H9 (cell line): ENCODE measurements at regions not wholly inside any gene's neighbourhood (a gene's known extent, or its start where the extent isn't known, plus 50 kb on each side); places are given as distances from the start of the nearest gene placed in this dataset.

Experiments used
- DNase-seq: peaks from one replicate; pipeline ENCODE4 v3.0.0-alpha.2; 2017
- H2AFZ ChIP-seq: one replicate; pipeline ENCODE4 v1.6.1; 2013; ENCODE audit warnings: mild to moderate bottlenecking, low read length, control low read depth, moderate library complexity
- H2AK5ac ChIP-seq: 2 replicates; pipeline ENCODE4 v1.6.1; 2013; ENCODE audit warnings: low read length, control low read depth, mixed read lengths; ENCODE audit not compliant: insufficient read length
- H2BK120ac ChIP-seq: one replicate; pipeline ENCODE4 v1.6.1; 2013; ENCODE audit warnings: low read depth, mild to moderate bottlenecking, low read length, control low read depth, inconsistent platforms; ENCODE audit not compliant: poor library complexity, severe bottlenecking
- H2BK12ac ChIP-seq: 2 replicates; pipeline ENCODE4 v1.6.1; 2013; ENCODE audit warnings: low read length, control low read depth, mixed read lengths, low read depth; ENCODE audit not compliant: insufficient read length
- H2BK15ac ChIP-seq: 2 replicates; pipeline ENCODE4 v1.6.1; 2013; ENCODE audit warnings: low read depth, low read length, control low read depth
- H2BK20ac ChIP-seq: one replicate; pipeline ENCODE4 v1.6.1; 2013; ENCODE audit warnings: low read depth, mild to moderate bottlenecking, low read length, control low read depth, inconsistent platforms; ENCODE audit not compliant: poor library complexity, severe bottlenecking
- H2BK5ac ChIP-seq: 2 replicates; pipeline ENCODE4 v1.6.1; 2013; ENCODE audit warnings: low read length, control low read depth, mixed read lengths; ENCODE audit not compliant: insufficient read length
- H3K14ac ChIP-seq: 2 replicates; pipeline ENCODE4 v1.6.1; 2013; ENCODE audit warnings: low read length, control low read depth; ENCODE audit not compliant: insufficient read depth
- H3K18ac ChIP-seq: 2 replicates; pipeline ENCODE4 v1.6.1; 2013; ENCODE audit warnings: low read depth, mild to moderate bottlenecking, mixed read lengths, low read length, control low read depth; ENCODE audit not compliant: insufficient read length
- H3K23ac ChIP-seq: 2 replicates; pipeline ENCODE4 v1.6.1; 2013; ENCODE audit warnings: low read length, control low read depth, mixed read lengths, low read depth; ENCODE audit not compliant: insufficient read length
- H3K23me2 ChIP-seq: 2 replicates; pipeline ENCODE4 v1.6.1; 2013; ENCODE audit warnings: low read depth, mild to moderate bottlenecking, mixed read lengths, low read length, control low read depth; ENCODE audit not compliant: insufficient read length, poor library complexity, severe bottlenecking
- H3K27ac ChIP-seq: 2 replicates; pipeline ENCODE4 v1.5.1; 2013; ENCODE audit warnings: low read length, control low read depth, mixed read lengths, low read depth; ENCODE audit not compliant: insufficient read length
- H3K27me3 ChIP-seq: 2 replicates; pipeline ENCODE4 v1.6.1; 2013; ENCODE audit warnings: low read length, control low read depth, inconsistent platforms; ENCODE audit not compliant: insufficient read depth
- H3K4ac ChIP-seq: 2 replicates; pipeline ENCODE4 v1.6.1; 2013; ENCODE audit warnings: low read depth, mild to moderate bottlenecking, control low read depth, inconsistent platforms, low read length, moderate library complexity
- H3K4me1 ChIP-seq: 2 replicates; pipeline ENCODE4 v1.6.1; 2013; ENCODE audit warnings: low read length, control low read depth, inconsistent platforms; ENCODE audit not compliant: insufficient read depth
- H3K4me2 ChIP-seq: 2 replicates; pipeline ENCODE4 v1.6.1; 2013; ENCODE audit warnings: low read length, control low read depth, mixed read lengths; ENCODE audit not compliant: insufficient read length, insufficient read depth
- H3K56ac ChIP-seq: 2 replicates; pipeline ENCODE4 v1.6.1; 2013; ENCODE audit warnings: low read depth, mild to moderate bottlenecking, mixed read lengths, low read length, control low read depth; ENCODE audit not compliant: insufficient read length
- H3K79me1 ChIP-seq: 2 replicates; pipeline ENCODE4 v1.6.1; 2013; ENCODE audit warnings: low read depth, mild to moderate bottlenecking, moderate library complexity, low read length, control low read depth, inconsistent platforms; ENCODE audit not compliant: insufficient read depth, poor library complexity, severe bottlenecking
- H3K79me2 ChIP-seq: 2 replicates; pipeline ENCODE4 v1.6.1; 2013; ENCODE audit warnings: low read length, control low read depth, inconsistent platforms; ENCODE audit not compliant: insufficient read depth
- H3K9ac ChIP-seq: 2 replicates; pipeline ENCODE4 v1.6.1; 2013; ENCODE audit warnings: low read length, control low read depth, mixed read lengths; ENCODE audit not compliant: insufficient read length; ENCODE audit errors: extremely low read depth
- H3K9me3 ChIP-seq: one replicate; pipeline ENCODE4 v1.6.1; 2013; ENCODE audit warnings: low read depth, low read length, inconsistent platforms; ENCODE audit not compliant: control insufficient read depth
- H3T11ph ChIP-seq: one replicate; pipeline ENCODE4 v1.6.1; 2013; ENCODE audit warnings: mild to moderate bottlenecking, low read length, control low read depth, inconsistent platforms
- H4K20me1 ChIP-seq: one replicate; pipeline ENCODE4 v1.6.1; 2013; ENCODE audit not compliant: control insufficient read depth, insufficient read length, insufficient read depth
- H4K5ac ChIP-seq: 2 replicates; pipeline ENCODE4 v1.6.1; 2013; ENCODE audit warnings: low read depth, mild to moderate bottlenecking, mixed read lengths, low read length, control low read depth; ENCODE audit not compliant: insufficient read length
- H4K8ac ChIP-seq: replicated peaks from 2 replicates; pipeline ENCODE4 v1.6.1; 2013; ENCODE audit warnings: low read length, control low read depth, mixed read lengths, low read depth; ENCODE audit not compliant: insufficient read length
- H4K91ac ChIP-seq: 2 replicates; pipeline ENCODE4 v1.6.1; 2013; ENCODE audit warnings: low read depth, mild to moderate bottlenecking, moderate library complexity, mixed read lengths, low read length, control low read depth; ENCODE audit not compliant: insufficient read length
- H3K27ac Mint-ChIP-seq, 3 experiments: 2 replicates in 2 of 3; 3 replicates in 1 of 3; pipeline ENCODE4 v1.8.0; 2020 to 2021; ENCODE audit warnings: mixed read lengths in 3 of 3, mild to moderate bottlenecking in 1 of 3, moderate library complexity in 1 of 3
- H3K27me3 Mint-ChIP-seq: 2 replicates; pipeline ENCODE4 v1.8.0; 2021; ENCODE audit warnings: low read depth, mild to moderate bottlenecking, moderate library complexity, mixed read lengths
- H3K36me3 Mint-ChIP-seq, 3 experiments: 2 replicates in 2 of 3; 3 replicates in 1 of 3; pipeline ENCODE4 v1.8.0; 2020 to 2021; ENCODE audit warnings: low read depth in 3 of 3, mixed read lengths in 3 of 3; ENCODE audit not compliant: insufficient read depth in 1 of 3
- H3K4me1 Mint-ChIP-seq, 2 experiments: 2 replicates each; pipeline ENCODE4 v1.8.0; 2020; ENCODE audit warnings: mixed read lengths in 2 of 2
- H3K4me3 Mint-ChIP-seq, 2 experiments: 2 replicates in 1 of 2; 3 replicates in 1 of 2; pipeline ENCODE4 v1.8.0; 2020 to 2021; ENCODE audit warnings: mild to moderate bottlenecking in 2 of 2, mixed read lengths in 2 of 2, moderate library complexity in 1 of 2
- H3K9me3 Mint-ChIP-seq, 2 experiments: 2 replicates in 1 of 2; 3 replicates in 1 of 2; pipeline ENCODE4 v1.8.0; 2020; ENCODE audit warnings: mild to moderate bottlenecking in 2 of 2, mixed read lengths in 2 of 2, moderate library complexity in 1 of 2
- CTCF ChIP-seq: fragments of 200-600 bp; sonication (generic); conservative IDR thresholded peaks from 3 replicates; pipeline ENCODE4 v1.8.0; 2021; ENCODE audit warnings: antibody characterized with exemption, mild to moderate bottlenecking
- WGBS: extraction: QIAGEN DNeasy Blood & Tissue Kit; methylation state at CpG from one replicate; pipeline ENCODE4 v1.1.7; 2013; ENCODE audit warnings: missing lambda C conversion rate, low lambda C conversion rate, mixed read lengths; ENCODE audit not compliant: insufficient read length; ENCODE audit errors: extremely low coverage; 5-methylcytosine and 5-hydroxymethylcytosine counted together

DNA sequence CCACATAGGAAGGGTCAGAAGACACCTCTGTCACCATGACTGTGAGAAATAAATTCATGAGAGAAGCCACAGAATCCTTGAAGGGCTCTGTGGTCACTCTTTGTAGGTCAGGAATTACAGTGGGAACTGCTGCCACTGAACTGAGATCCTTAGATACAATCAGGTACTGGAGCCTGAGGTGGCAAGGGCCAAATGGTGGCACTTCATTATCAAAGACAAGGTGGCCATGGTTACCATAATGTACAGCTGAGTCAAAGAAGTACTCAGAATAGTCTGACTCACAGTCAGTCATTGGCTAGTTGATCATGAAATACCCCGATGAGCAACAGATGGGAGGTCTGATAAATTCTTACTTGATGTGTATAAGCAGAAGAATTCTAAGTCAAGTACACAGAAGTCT, 131.9 kb downstream of the RTL3 start:
- no peak overlapping the region for H4K8ac ChIP-seq
- Mint-ChIP-seq H3K27me3 (no peaks in the 10 kb centered on the region), H3K36me3 (peaks cover 0 to 6% (median 5%) of the 10 kb centered on the region in 3 experiments; a peak in 4 of 7 replicates), H3K4me3 (no peak overlapping the region), H3K4me1 (peaks cover 10% of the 10 kb centered on the region in 2 experiments; a peak in 3 of 4 replicates), H3K9me3 (peaks cover 43 to 58% of the 10 kb centered on the region in 2 experiments), H3K27ac (no peak overlapping the region)
- H3K79me2 ChIP-seq = no peaks in the 10 kb centered on the region
- no peak overlapping the region for H2AFZ ChIP-seq
- no peak overlapping the region for H3K14ac ChIP-seq
- H2BK5ac ChIP-seq = no peak overlapping the region
- no peak overlapping the region for H3T11ph ChIP-seq
- no peaks in the 10 kb centered on the region for H3K4me1 ChIP-seq
- H3K9me3 ChIP-seq = peaks cover 40% of the 10 kb centered on the region
- WGBS = no CpG with 5 or more reads among the region's 1 CpG
- no peak overlapping the region for H2BK12ac ChIP-seq
- no peak overlapping the region for H3K18ac ChIP-seq
- no peak overlapping the region for H4K91ac ChIP-seq
- no peaks in the 10 kb centered on the region for H3K23me2 ChIP-seq
- no peak overlapping the region for H3K27ac ChIP-seq
- no peak overlapping the region for H2BK120ac ChIP-seq
- H3K27me3 ChIP-seq = no peaks in the 10 kb centered on the region
- TF ChIP-seq CTCF = no peak
- H4K5ac ChIP-seq = no peak overlapping the region
- H2AK5ac ChIP-seq = no peak overlapping the region
- H2BK15ac ChIP-seq = no peak overlapping the region
- no peak overlapping the region for H3K56ac ChIP-seq
- H3K79me1 ChIP-seq = no peaks in the 10 kb centered on the region
- no peak for DNase-seq
- H2BK20ac ChIP-seq = no peak overlapping the region
- H3K9ac ChIP-seq = no peak overlapping the region
- no peak overlapping the region for H3K4me2 ChIP-seq
- H3K23ac ChIP-seq = no peak overlapping the region
- no peaks in the 10 kb centered on the region for H4K20me1 ChIP-seq
- no peak overlapping the region for H3K4ac ChIP-seq
